Parathyroid adenoma (tissue), 2 donors: ENCODE measurements at regions not wholly inside any gene's neighbourhood (a gene's known extent, or its start where the extent isn't known, plus 50 kb on each side); places are given as distances from the start of the nearest gene placed in this dataset.

Experiments used
- H2AFZ ChIP-seq: fragments of 300-600 bp; sonication (generic); one replicate; pipeline ENCODE4 v1.7.0; 2017; ENCODE audit warnings: antibody characterized with exemption, mild to moderate bottlenecking
- H3K27ac ChIP-seq: fragments of 300-600 bp; sonication (generic); one replicate; pipeline ENCODE4 v1.7.0; 2017
- H3K27me3 ChIP-seq: fragments of 300-600 bp; sonication (generic); one replicate; pipeline ENCODE4 v1.7.0; 2017; ENCODE audit warnings: low read length; ENCODE audit not compliant: control insufficient read depth, insufficient read depth
- H3K36me3 ChIP-seq: fragments of 300-600 bp; sonication (generic); one replicate; pipeline ENCODE4 v1.7.0; 2017; ENCODE audit warnings: low read length; ENCODE audit not compliant: control insufficient read depth, insufficient read depth
- H3K4me1 ChIP-seq: fragments of 300-600 bp; sonication (generic); one replicate; pipeline ENCODE4 v1.7.0; 2017; ENCODE audit warnings: control low read depth
- H3K4me2 ChIP-seq: fragments of 300-600 bp; sonication (generic); one replicate; pipeline ENCODE4 v1.7.0; 2017; ENCODE audit warnings: low read length
- H3K4me3 ChIP-seq: fragments of 300-600 bp; sonication (generic); one replicate; pipeline ENCODE4 v1.7.0; 2017; ENCODE audit warnings: low read depth, low read length
- H3K79me2 ChIP-seq: fragments of 300-600 bp; sonication (generic); one replicate; pipeline ENCODE4 v1.7.0; 2017; ENCODE audit warnings: control low read depth
- H3K9ac ChIP-seq: fragments of 300-600 bp; sonication (generic); one replicate; pipeline ENCODE4 v1.7.0; 2017; ENCODE audit warnings: mild to moderate bottlenecking
- H3K9me3 ChIP-seq: fragments of 300-600 bp; sonication (generic); one replicate; pipeline ENCODE4 v1.7.0; 2017; ENCODE audit warnings: low read length; ENCODE audit not compliant: control insufficient read depth
- CTCF ChIP-seq: fragments of 300-600 bp; sonication (generic); IDR thresholded peaks from one replicate; pipeline ENCODE4 v1.7.0; 2017; ENCODE audit warnings: antibody characterized with exemption, mild to moderate bottlenecking
- donor health status: primary hyperparathyroidism.

GRCh38 chr5:87768190-87768589 is 355.5 kb upstream of the CCNH start:
- no peak overlapping the region for H3K4me2 ChIP-seq
- no peaks in the 10 kb centered on the region for H3K36me3 ChIP-seq
- H3K4me1 ChIP-seq, result no peaks in the 10 kb centered on the region
- TF ChIP-seq CTCF, result no peak
- H3K9me3 ChIP-seq, result no peaks in the 10 kb centered on the region
- H3K27me3 ChIP-seq, result no peaks in the 10 kb centered on the region
- no peak overlapping the region for H3K9ac ChIP-seq
- H3K4me3 ChIP-seq, result no peak overlapping the region
- no peak overlapping the region for H3K27ac ChIP-seq
- H3K79me2 ChIP-seq, result no peaks in the 10 kb centered on the region
- H2AFZ ChIP-seq, result no peak overlapping the region

GRCh38 chr5:87765009-87765408 is 352.3 kb upstream of the CCNH start:
- no peak overlapping the region for H3K27ac ChIP-seq
- H3K79me2 ChIP-seq, result no peaks in the 10 kb centered on the region
- H3K4me2 ChIP-seq, result no peak overlapping the region
- H3K36me3 ChIP-seq, result no peaks in the 10 kb centered on the region
- H3K9ac ChIP-seq, result no peak overlapping the region
- no peaks in the 10 kb centered on the region for H3K9me3 ChIP-seq
- no peaks in the 10 kb centered on the region for H3K27me3 ChIP-seq
- no peak overlapping the region for H2AFZ ChIP-seq
- H3K4me1 ChIP-seq, result no peaks in the 10 kb centered on the region
- TF ChIP-seq CTCF, result no peak
- H3K4me3 ChIP-seq, result no peak overlapping the region

GRCh38 chr5:87762631-87763030 is 349.9 kb upstream of the CCNH start:
- no peaks in the 10 kb centered on the region for H3K4me1 ChIP-seq
- no peaks in the 10 kb centered on the region for H3K27me3 ChIP-seq
- H3K9me3 ChIP-seq, result no peaks in the 10 kb centered on the region
- TF ChIP-seq CTCF, result no peak
- H2AFZ ChIP-seq, result no peak overlapping the region
- H3K9ac ChIP-seq, result no peak overlapping the region
- no peak overlapping the region for H3K4me2 ChIP-seq
- no peak overlapping the region for H3K4me3 ChIP-seq
- H3K27ac ChIP-seq, result no peak overlapping the region
- H3K79me2 ChIP-seq, result no peaks in the 10 kb centered on the region
- no peaks in the 10 kb centered on the region for H3K36me3 ChIP-seq

GRCh38 chr5:87756951-87757350 is 344.2 kb upstream of the CCNH start:
- Histone ChIP-seq H3K27ac (no peak overlapping the region), H3K36me3 (no peaks in the 10 kb centered on the region), H3K27me3 (no peaks in the 10 kb centered on the region), H3K4me2 (no peak overlapping the region), H3K79me2 (no peaks in the 10 kb centered on the region), H3K9me3 (no peaks in the 10 kb centered on the region), H3K4me1 (no peaks in the 10 kb centered on the region), H2AFZ (no peak overlapping the region), H3K9ac (no peak overlapping the region), H3K4me3 (no peak overlapping the region)
- no peak for TF ChIP-seq CTCF

- no peak for TF ChIP-seq CTCF
- Histone ChIP-seq H3K27me3 (no peaks in the 10 kb centered on the region), H3K4me2 (no peak overlapping the region), H3K4me1 (no peaks in the 10 kb centered on the region), H3K4me3 (no peak overlapping the region), H3K79me2 (no peaks in the 10 kb centered on the region), H3K27ac (no peak overlapping the region), H3K36me3 (no peaks in the 10 kb centered on the region), H2AFZ (no peak overlapping the region), H3K9ac (no peak overlapping the region), H3K9me3 (no peaks in the 10 kb centered on the region)
Observed at GRCh38 chr5:87755360-87755759, 342.6 kb upstream of the CCNH start.
